Endothelial cell (in vitro differentiated cells): ENCODE measurements at regions not wholly inside any gene's neighbourhood (a gene's known extent, or its start where the extent isn't known, plus 50 kb on each side); places are given as distances from the start of the nearest gene placed in this dataset.
A peak's percentile ranks its signal among the peaks of the same experiment; 100 is the strongest.

ENCODE experiments used
- DNase-seq: peaks from one replicate; pipeline ENCODE4 v3.0.0; 2021; ENCODE audit warnings: low spot score
- H3K27ac Mint-ChIP-seq: one replicate; pipeline ENCODE4 v1.8.0; 2021; ENCODE audit warnings: mixed read lengths, inconsistent platforms; ENCODE audit not compliant: unreplicated experiment
- H3K27me3 Mint-ChIP-seq: one replicate; pipeline ENCODE4 v1.8.0; 2021; ENCODE audit warnings: mild to moderate bottlenecking, moderate library complexity, mixed read lengths, inconsistent platforms; ENCODE audit not compliant: unreplicated experiment
- H3K36me3 Mint-ChIP-seq: one replicate; pipeline ENCODE4 v1.8.0; 2021; ENCODE audit warnings: mild to moderate bottlenecking, low read depth, mixed read lengths, inconsistent platforms; ENCODE audit not compliant: unreplicated experiment
- H3K4me1 Mint-ChIP-seq: one replicate; pipeline ENCODE4 v1.8.0; 2021; ENCODE audit warnings: mild to moderate bottlenecking, mixed read lengths, inconsistent platforms; ENCODE audit not compliant: unreplicated experiment
- H3K4me3 Mint-ChIP-seq: one replicate; pipeline ENCODE4 v1.8.0; 2021; ENCODE audit warnings: mild to moderate bottlenecking, mixed read lengths, inconsistent platforms; ENCODE audit not compliant: unreplicated experiment
- H3K9me3 Mint-ChIP-seq: one replicate; pipeline ENCODE4 v1.8.0; 2021; ENCODE audit warnings: mixed read lengths, inconsistent platforms; ENCODE audit not compliant: unreplicated experiment
- TF ChIP-seq, protein P1 (sequence below): fragments of 200-600 bp; sonication (generic); IDR thresholded peaks from one replicate; pipeline ENCODE4 v1.5.0; 2021; ENCODE audit warnings: antibody characterized with exemption; ENCODE audit not compliant: unreplicated experiment

- H3K9me3 Mint-ChIP-seq, result no peaks in the 10 kb centered on the region
- no peaks in the 10 kb centered on the region for H3K4me1 Mint-ChIP-seq
- peaks cover 4% of the 10 kb centered on the region for H3K36me3 Mint-ChIP-seq
- no peak for DNase-seq
- H3K27ac Mint-ChIP-seq, result no peak overlapping the region
- no peak overlapping the region for H3K4me3 Mint-ChIP-seq
- TF ChIP-seq, protein P1, sequence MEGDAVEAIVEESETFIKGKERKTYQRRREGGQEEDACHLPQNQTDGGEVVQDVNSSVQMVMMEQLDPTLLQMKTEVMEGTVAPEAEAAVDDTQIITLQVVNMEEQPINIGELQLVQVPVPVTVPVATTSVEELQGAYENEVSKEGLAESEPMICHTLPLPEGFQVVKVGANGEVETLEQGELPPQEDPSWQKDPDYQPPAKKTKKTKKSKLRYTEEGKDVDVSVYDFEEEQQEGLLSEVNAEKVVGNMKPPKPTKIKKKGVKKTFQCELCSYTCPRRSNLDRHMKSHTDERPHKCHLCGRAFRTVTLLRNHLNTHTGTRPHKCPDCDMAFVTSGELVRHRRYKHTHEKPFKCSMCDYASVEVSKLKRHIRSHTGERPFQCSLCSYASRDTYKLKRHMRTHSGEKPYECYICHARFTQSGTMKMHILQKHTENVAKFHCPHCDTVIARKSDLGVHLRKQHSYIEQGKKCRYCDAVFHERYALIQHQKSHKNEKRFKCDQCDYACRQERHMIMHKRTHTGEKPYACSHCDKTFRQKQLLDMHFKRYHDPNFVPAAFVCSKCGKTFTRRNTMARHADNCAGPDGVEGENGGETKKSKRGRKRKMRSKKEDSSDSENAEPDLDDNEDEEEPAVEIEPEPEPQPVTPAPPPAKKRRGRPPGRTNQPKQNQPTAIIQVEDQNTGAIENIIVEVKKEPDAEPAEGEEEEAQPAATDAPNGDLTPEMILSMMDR, result no peak
- H3K27me3 Mint-ChIP-seq, result no peaks in the 10 kb centered on the region
Observed at GRCh38 chr5:2848619-2849018, 97.1 kb upstream of the IRX2 start.

- Mint-ChIP-seq H3K4me1 (no peaks in the 10 kb centered on the region), H3K4me3 (no peak overlapping the region), H3K36me3 (no peaks in the 10 kb centered on the region), H3K27me3 (no peaks in the 10 kb centered on the region), H3K27ac (no peak overlapping the region), H3K9me3 (no peaks in the 10 kb centered on the region)
- DNase-seq, result no peak
- TF ChIP-seq, protein P1, result no peak
Observed at GRCh38 chr5:2847608-2848007, 96.1 kb upstream of the IRX2 start.

DNA sequence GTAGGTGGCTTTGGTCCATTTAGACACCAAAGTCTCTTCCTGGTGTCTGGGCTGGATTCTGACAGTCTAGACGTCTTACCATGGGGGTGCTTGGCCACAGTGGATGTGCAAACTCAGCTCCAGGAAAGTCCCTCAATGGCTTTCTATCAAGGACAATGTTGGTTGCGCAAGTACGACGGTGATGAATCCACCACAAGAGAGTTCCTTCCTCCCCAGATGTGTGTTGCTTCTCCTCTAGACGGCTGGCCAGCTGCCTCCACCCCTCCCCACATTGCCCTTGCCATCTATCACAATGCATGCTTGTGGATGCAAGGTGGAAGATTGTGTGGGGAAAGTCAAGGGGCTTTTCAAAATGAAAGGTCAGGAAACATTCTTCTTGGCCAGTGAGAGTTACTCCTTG is 89.7 kb upstream of the IRX2 start:
- Mint-ChIP-seq H3K27ac (no peak overlapping the region), H3K27me3 (no peaks in the 10 kb centered on the region)

GRCh38 chr5:2840372-2840915 is 89.0 kb upstream of the IRX2 start:
- no peak for DNase-seq
- Mint-ChIP-seq H3K4me3 (no peak overlapping the region), H3K36me3 (no peaks in the 10 kb centered on the region), H3K27me3 (peaks cover 6% of the 10 kb centered on the region), H3K9me3 (peaks cover 8% of the 10 kb centered on the region), H3K27ac (no peak overlapping the region), H3K4me1 (no peaks in the 10 kb centered on the region)
- TF ChIP-seq, protein P1, result no peak

More for the DNA sequence above, 89.7 kb upstream of the IRX2 start:
- no peak overlapping the region for H3K4me3 Mint-ChIP-seq
- no peak for DNase-seq
- H3K4me1 Mint-ChIP-seq, result no peaks in the 10 kb centered on the region
- TF ChIP-seq, protein P1, result no peak
- H3K9me3 Mint-ChIP-seq, result peaks cover 8% of the 10 kb centered on the region
- no peaks in the 10 kb centered on the region for H3K36me3 Mint-ChIP-seq

DNA sequence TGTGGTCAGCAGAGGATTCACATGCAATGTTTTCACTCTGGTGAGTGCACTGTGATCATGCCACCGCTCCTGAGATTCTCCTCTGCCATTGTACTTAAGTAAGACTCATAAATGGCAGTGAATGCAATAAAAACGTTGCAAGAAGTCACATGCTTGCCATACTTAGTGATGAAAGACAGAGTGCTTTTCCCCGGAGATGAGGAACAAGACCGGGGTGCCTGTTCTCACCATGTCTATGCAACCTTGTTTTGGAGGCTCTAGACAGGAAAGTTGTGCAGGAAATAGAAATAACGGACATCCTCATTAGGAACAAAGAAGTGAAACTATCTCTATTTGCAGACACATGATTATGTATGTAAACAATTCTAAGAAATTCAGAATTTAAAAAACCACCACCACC is 84.7 kb upstream of the IRX2 start:
- H3K9me3 Mint-ChIP-seq, result peaks cover 8% of the 10 kb centered on the region
- H3K27me3 Mint-ChIP-seq, result peaks cover 6% of the 10 kb centered on the region
- TF ChIP-seq, protein P1, result no peak
- H3K4me1 Mint-ChIP-seq, result no peaks in the 10 kb centered on the region
- no peak for DNase-seq
- peak overlapping the region; percentile 48 for H3K27ac Mint-ChIP-seq
- H3K4me3 Mint-ChIP-seq, result no peak overlapping the region
- no peaks in the 10 kb centered on the region for H3K36me3 Mint-ChIP-seq
